Upper lobe of left lung (tissue), 6 donors: ENCODE measurements at regions not wholly inside any gene's neighbourhood (a gene's known extent, or its start where the extent isn't known, plus 50 kb on each side); places are given as distances from the start of the nearest gene placed in this dataset.
A peak's percentile ranks its signal among the peaks of the same experiment; 100 is the strongest.
"Not testable (repeated sequence)": the region's sequence is repeated elsewhere in the genome, so short reads cannot be mapped to it uniquely, and the experiment has no call there.

ENCODE experiments used
- ATAC-seq, 2 donors: fragments of 200-7000 bp; cut with Tn5 transposase; one replicate each; pipeline ENCODE4 v1.9.1; 2022; ENCODE audit warnings: mild to moderate bottlenecking in 2 of 2, moderate library complexity in 2 of 2; ENCODE audit not compliant: low FRiP score in 2 of 2
- DNase-seq, 2 donors: peaks; one replicate each; pipeline ENCODE4 v3.0.0-alpha.2; 2019 to 2020
- H3K27ac ChIP-seq, 4 donors: fragments of 200-600 bp; sonication (generic); one replicate each; pipeline ENCODE4 v1.5.1; 2016 to 2019
- H3K27me3 ChIP-seq, 4 donors: fragments of 200-600 bp; sonication (generic); one replicate each; pipeline ENCODE4 v1.5.1; 2017 to 2019
- H3K36me3 ChIP-seq, 4 donors: fragments of 200-600 bp; sonication (generic); one replicate each; pipeline ENCODE4 v1.5.1; 2016 to 2019
- H3K4me1 ChIP-seq, 4 donors: fragments of 200-600 bp; sonication (generic); one replicate each; pipeline ENCODE4 v1.5.1; 2018 to 2019
- H3K4me3 ChIP-seq, 4 donors: fragments of 200-600 bp; sonication (generic); one replicate each; pipeline ENCODE4 v1.5.1; 2017 to 2019; ENCODE audit warnings: mild to moderate bottlenecking in 2 of 4, moderate library complexity in 1 of 4
- H3K9me3 ChIP-seq, 4 donors: fragments of 200-600 bp; sonication (generic); one replicate each; pipeline ENCODE4 v1.5.1; 2018 to 2019
- EP300 ChIP-seq, 4 donors: sonication (generic); formaldehyde crosslinking; IDR thresholded peaks; one replicate each; pipeline ENCODE4 v1.5.1; 2017; ENCODE audit warnings: antibody characterized with exemption in 4 of 4, control low read depth in 2 of 4
- POLR2A ChIP-seq, 4 donors: fragments of 450-650 bp; IDR thresholded peaks; one replicate each; pipeline ENCODE4 v1.5.1; 2016 to 2017; ENCODE audit warnings: antibody characterized with exemption in 4 of 4, mild to moderate bottlenecking in 2 of 4
- POLR2AphosphoS5 ChIP-seq, 2 donors: sonication (generic); formaldehyde crosslinking; IDR thresholded peaks; one replicate each; pipeline ENCODE4 v1.5.1; 2017; ENCODE audit warnings: antibody characterized with exemption in 2 of 2
- WGBS, 2 donors: methylation state at CpG; one replicate each; pipeline ENCODE4 v1.1.5; 2017 to 2018; 5-methylcytosine and 5-hydroxymethylcytosine counted together
- TF ChIP-seq, protein P1 (sequence below), 6 experiments: fragments of 450-650 bp in 4 of 6; fragments of 200-600 bp in 2 of 6; sonication (generic) in 2 of 6; IDR thresholded peaks; one replicate each; pipeline ENCODE4 v1.5.1; 2016 to 2019; ENCODE audit warnings: antibody characterized with exemption in 6 of 6
- donor health status: DM: no; HTN: no; CAD: no; lungs with moderate emphysema.
- donor health status: DM: no; HTN: yes; CAD: no; lungs with severe emphysema.

DNA sequence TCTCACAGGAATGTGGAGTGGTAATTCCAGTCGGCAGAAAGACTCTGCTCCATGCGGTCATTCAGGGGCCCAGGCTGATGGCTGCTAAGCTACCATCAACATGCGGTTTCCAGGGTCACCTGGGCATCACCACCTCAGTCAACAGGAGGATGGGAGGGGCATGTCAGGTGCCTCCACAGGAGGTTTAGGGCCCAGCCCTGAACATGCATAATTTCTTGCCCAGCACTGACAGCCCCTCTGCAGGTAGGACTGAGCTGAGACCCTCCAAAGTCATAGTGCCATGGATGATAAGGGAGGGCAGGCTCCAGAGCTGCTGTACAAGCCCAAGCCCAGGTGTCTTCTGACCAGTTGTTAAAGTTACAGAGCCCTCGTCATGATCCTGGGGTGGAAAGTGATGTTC is 244.0 kb upstream of the SFSWAP start:
- ATAC-seq (peak in 1 of 2 donors; percentile 7), DNase-seq (no peak)
- Histone ChIP-seq H3K4me3 (no peak overlapping the region), H3K27ac (no peak overlapping the region), H3K9me3 (peaks cover 0 to 7% (median 0%) of the 10 kb centered on the region in 4 donors), H3K27me3 (no peaks in the 10 kb centered on the region), H3K36me3 (no peaks in the 10 kb centered on the region), H3K4me1 (no peaks in the 10 kb centered on the region)
- WGBS, 2 donors = 33 to 81% methylated on average over 1 to 4 of the region's 4 CpGs
- no peak for TF ChIP-seq EP300 (IDR thresholded peaks at IDR 0.05)
- TF ChIP-seq POLR2AphosphoS5 (IDR thresholded peaks at IDR 0.05) = no peak
- TF ChIP-seq, protein P1, sequence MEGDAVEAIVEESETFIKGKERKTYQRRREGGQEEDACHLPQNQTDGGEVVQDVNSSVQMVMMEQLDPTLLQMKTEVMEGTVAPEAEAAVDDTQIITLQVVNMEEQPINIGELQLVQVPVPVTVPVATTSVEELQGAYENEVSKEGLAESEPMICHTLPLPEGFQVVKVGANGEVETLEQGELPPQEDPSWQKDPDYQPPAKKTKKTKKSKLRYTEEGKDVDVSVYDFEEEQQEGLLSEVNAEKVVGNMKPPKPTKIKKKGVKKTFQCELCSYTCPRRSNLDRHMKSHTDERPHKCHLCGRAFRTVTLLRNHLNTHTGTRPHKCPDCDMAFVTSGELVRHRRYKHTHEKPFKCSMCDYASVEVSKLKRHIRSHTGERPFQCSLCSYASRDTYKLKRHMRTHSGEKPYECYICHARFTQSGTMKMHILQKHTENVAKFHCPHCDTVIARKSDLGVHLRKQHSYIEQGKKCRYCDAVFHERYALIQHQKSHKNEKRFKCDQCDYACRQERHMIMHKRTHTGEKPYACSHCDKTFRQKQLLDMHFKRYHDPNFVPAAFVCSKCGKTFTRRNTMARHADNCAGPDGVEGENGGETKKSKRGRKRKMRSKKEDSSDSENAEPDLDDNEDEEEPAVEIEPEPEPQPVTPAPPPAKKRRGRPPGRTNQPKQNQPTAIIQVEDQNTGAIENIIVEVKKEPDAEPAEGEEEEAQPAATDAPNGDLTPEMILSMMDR (IDR thresholded peaks at IDR 0.05) = no peak
- TF ChIP-seq POLR2A (IDR thresholded peaks at IDR 0.05) = no peak

DNA sequence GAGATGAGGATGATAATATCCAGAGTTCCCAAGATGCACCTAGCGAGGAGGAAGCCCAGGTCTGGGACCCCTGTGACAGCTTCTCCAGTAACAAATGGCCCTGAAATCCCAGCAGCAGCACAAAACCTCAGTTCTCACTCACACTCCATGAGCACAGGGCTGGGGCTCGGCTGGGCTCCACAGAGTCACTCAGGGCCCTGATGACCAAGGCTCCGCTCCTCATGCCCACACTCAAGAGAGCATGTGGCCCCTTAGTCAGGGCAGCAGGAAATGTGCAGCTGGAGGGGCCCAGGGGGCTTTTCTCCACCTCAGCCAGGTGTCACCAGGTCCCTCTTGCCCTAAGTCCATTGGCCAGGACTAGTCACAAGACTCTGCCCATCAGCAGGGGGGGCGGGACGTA is 242.7 kb upstream of the SFSWAP start:
- Histone ChIP-seq H3K27me3 (no peaks in the 10 kb centered on the region), H3K9me3 (peaks cover 0 to 7% (median 0%) of the 10 kb centered on the region in 4 donors), H3K4me1 (no peaks in the 10 kb centered on the region), H3K4me3 (no peak overlapping the region), H3K36me3 (no peaks in the 10 kb centered on the region), H3K27ac (no peak overlapping the region)
- TF ChIP-seq POLR2AphosphoS5 (IDR thresholded peaks at IDR 0.05) (no peak), POLR2A (IDR thresholded peaks at IDR 0.05) (no peak), EP300 (IDR thresholded peaks at IDR 0.05) (no peak)
- TF ChIP-seq, protein P1 (IDR thresholded peaks at IDR 0.05) = no peak
- ATAC-seq (no peak), DNase-seq (no peak)
- WGBS, 2 donors = 90 to 92% methylated on average over 3 to 5 of the region's 5 CpGs

DNA sequence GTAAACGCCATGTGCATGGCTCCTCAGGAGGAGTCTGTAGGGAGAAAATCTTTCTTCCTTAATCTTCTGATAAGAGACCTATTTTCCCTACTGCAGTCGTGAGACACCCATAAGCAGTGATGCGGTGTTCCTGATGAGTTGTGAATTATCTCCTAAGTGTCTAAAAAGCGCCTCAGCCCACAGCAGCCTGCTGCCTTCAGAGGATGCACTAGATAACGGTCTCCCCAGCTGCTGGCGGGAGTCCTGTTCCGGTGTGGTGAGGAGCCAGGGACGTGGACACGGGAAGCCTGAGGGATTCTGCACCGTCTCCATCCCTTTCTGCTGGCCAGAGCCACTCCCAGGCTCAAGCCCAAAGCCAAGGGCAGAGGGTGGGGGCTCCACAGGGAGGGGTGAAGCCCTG is 240.9 kb upstream of the SFSWAP start:
- not testable (repeated sequence) for H3K4me1 ChIP-seq, H3K36me3 ChIP-seq, DNase-seq, H3K27ac ChIP-seq, H3K27me3 ChIP-seq, H3K4me3 ChIP-seq, ATAC-seq, H3K9me3 ChIP-seq
- WGBS, 2 donors = 63 to 83% methylated on average over 1 to 2 of the region's 10 CpGs

DNA sequence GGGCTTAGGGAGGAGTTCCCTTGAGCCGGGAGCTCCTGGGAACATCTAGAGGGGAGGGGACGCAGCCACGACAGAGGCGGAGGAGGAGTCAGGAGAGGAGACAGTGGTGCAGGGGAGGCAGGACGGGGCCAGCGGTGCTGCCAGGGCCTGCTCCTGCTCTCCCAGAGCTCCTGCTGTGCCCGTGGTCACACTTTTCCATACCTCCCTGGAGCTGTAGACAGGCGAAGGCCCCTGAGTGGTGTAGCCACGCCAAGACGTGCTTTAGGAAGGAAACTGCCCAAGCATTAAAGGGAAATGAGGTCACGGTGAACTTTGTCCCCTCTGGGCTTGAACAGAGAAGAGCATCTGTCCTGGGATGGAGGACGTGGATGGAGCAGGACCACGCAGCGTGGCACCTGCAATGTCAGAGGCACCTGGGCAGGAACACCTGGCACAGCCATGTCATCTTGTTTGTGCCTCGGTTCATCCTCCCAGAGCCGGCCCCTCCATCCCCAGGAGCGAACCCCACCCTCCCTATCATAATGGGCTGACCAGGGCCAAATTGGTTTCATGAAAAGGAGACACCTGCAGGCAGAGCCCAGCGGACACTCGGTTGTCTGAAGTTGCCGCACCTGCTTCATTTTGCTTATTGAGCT is 239.5 kb upstream of the SFSWAP start:
- peak in 1 of 2 donors; percentile 38 for DNase-seq
- TF ChIP-seq, protein P1 (IDR thresholded peaks at IDR 0.05) = no peak
- TF ChIP-seq POLR2AphosphoS5 (IDR thresholded peaks at IDR 0.05) (no peak), EP300 (IDR thresholded peaks at IDR 0.05) (no peak), POLR2A (IDR thresholded peaks at IDR 0.05) (no peak)
- Histone ChIP-seq H3K27me3 (no peaks in the 10 kb centered on the region), H3K36me3 (no peaks in the 10 kb centered on the region), H3K4me1 (no peaks in the 10 kb centered on the region), H3K4me3 (no peak overlapping the region), H3K27ac (no peak overlapping the region), H3K9me3 (peaks cover 0 to 7% (median 0%) of the 10 kb centered on the region in 4 donors)
- 51 to 67% methylated on average over 17 to 20 of the region's 20 CpGs for WGBS, 2 donors
- ATAC-seq = no peak

DNA sequence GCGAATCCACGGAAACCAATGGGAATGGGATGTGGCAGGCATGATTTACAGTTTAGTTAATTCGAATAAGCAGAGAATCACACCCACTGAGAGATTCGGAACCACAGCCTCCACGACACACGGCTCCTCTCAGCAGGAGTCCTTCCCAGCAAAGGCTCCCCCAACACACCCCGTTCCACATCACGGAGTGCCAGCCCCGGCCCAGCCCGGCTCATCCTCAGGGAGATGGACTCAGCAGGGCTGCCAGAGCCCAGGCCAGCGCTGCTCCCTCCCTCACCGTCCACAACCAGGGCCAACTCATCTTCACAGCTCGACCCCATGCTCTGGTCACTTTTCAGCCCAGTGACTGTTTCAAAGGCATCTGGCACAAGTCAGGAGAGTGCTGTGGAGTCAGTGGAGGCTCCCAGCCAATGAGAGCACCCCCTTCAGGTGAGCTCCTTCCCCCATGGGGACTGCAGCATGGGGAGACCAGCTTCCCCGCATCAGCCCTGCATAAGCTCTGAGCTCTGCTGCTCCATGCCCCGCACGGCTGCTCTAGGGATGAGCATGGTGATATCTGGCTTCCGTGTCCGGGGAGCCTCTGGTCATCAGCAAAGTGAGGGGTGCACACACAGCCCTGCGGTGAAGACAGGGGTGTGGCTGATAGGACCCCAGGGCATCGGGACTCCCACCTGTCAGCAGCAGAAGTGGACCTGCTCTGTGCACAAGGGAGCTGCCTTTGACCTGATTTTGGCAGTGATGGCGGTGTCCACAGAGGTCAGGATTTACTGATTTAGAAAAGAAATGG is 238.8 kb upstream of the SFSWAP start:
- 86 to 87% methylated on average over 11 to 19 of the region's 21 CpGs for WGBS, 2 donors
- Histone ChIP-seq H3K27me3 (no peaks in the 10 kb centered on the region), H3K4me3 (no peak overlapping the region), H3K9me3 (no peaks in the 10 kb centered on the region), H3K27ac (no peak overlapping the region), H3K4me1 (no peaks in the 10 kb centered on the region), H3K36me3 (no peaks in the 10 kb centered on the region)
- peak in 1 of 2 donors; percentile 46 for DNase-seq
- no peak for ATAC-seq
- TF ChIP-seq, protein P1 (IDR thresholded peaks at IDR 0.05) = no peak
- TF ChIP-seq POLR2A (IDR thresholded peaks at IDR 0.05) = no peak
- no peak for TF ChIP-seq EP300 (IDR thresholded peaks at IDR 0.05)
- TF ChIP-seq POLR2AphosphoS5 (IDR thresholded peaks at IDR 0.05) = no peak
